Head of caudate nucleus (tissue), 42 donors: ENCODE measurements at regions not wholly inside any gene's neighbourhood (a gene's known extent, or its start where the extent isn't known, plus 50 kb on each side); places are given as distances from the start of the nearest gene placed in this dataset.

Experiments used
- DNase-seq, 42 donors: peaks; one replicate each; pipeline versions ENCODE4 v3.0.0 to v3.0.0-alpha.2; 2020 to 2021; ENCODE audit warnings: mixed read lengths in 7 of 42
- intact Hi-C: fragments of 100-400 bp; cut with DNase I; formaldehyde crosslinking; loops from one replicate; pipeline ENCODE4 v1.15.0; 2022

DNA sequence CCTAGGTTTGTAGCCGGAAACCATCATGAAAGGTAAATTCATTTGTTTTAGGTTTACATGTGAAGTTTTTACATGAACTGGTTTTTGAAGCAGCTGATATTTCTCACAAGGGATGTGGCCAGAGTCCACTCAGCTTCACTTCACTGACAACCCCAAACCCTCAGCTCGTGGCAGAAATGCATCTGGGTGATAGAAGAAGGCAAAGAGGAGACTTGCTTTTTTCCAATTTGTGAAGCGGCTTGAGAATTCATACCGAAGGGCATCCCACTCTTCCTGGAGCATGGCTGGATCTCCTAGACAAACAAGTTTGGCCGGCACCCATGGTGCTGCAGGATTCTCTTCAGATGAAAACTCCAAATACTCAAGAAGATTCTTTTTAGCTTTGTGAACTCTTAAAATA lies 392.8 kb upstream of the CNR1 start:
- intact Hi-C loops = no loop called here
- peak in 2 of 42 donors; percentile 37 to 41 for DNase-seq

GRCh38 chr6:88556663-88557062 lies 390.5 kb upstream of the CNR1 start:
- peak in 2 of 42 donors; percentile 13 to 25 for DNase-seq
- intact Hi-C loops = no loop called here

DNA sequence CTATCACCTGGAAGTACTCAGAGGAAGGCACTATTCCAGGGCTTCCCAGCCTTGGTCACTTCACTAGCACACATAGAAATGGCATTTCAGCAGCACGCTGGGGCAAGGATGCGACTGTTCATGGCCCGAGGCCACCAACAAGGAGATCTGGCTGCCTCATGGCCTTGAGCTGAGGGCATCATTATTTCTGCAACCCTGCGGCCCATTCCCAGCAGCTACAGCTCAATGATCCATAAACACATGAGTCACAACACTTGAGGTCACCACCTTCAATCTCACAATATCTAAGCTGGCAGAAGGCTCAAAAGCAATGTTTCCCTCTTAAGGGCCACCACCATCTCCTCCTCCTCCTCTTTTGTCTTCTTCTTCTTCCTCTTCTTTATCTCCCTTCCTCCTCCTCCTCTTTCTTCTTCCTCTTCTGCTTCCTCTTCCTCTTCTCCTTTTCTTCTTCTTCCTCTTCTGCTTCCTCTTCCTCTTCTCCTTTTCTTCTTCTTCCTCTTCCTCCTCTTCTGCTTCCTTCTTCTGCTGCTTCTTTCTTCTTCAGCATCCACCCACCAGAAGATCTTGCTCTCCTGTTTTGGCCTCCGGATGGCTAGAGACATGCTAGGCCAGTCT lies 382.9 kb upstream of the CNR1 start:
- intact Hi-C loops = no loop called here
- DNase-seq = no peak

DNA sequence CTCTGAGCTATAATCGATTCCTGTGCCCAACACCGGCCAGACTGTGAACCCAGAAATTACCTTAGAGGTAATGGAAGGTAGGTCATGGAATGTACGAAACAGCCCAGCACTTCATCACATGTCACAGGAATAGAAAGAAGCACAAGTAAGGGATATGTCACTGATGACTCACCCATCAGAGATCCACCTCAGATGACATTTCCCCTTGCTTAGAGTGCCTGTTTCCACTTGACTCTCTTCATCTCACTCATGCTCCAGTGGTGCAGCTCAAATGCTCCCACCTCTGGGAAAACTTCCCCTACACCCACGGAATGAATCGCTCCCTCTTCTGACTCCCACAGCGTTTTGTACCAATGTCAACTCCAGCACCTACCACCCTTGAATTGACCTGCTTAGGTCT lies 381.6 kb upstream of the CNR1 start:
- intact Hi-C loops = no loop called here
- peak in 22 of 42 donors; percentile 5 to 77 (median 44) for DNase-seq

- intact Hi-C loops = no loop called here
Measured at GRCh38 chr6:88545991-88546390, 379.8 kb upstream of the CNR1 start.

DNA sequence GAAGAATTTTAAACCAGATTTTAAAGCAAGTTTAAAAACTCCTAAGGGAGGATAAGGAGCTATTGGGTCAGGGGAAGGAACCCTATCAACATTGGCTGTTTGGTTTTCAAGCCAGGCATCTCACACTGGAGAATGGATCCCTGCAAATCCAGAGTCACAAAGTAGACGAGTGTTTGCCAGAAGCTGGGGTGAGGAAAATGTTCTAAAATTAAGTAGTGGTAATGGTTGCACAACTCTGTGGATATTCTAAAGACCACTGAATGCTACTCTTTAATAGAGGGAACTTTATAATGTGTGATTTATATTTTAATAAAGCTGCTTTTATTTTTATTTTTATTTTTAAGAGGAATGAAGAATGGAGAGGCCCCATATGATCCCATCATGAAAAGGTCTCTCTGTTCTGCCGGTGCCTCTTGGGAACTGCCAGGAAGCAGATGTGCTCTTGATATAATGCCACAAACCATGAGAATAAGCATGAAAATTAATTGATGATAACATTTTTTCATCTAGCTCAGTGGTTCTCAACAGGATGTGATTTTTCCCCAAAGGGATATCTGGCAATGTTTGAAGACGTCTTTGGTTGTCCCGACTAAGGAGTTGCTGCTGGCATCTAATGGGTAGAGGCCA lies 379.0 kb upstream of the CNR1 start:
- DNase-seq = peak in 1 of 42 donors; percentile 28
- intact Hi-C loops = no loop called here

More at GRCh38 chr6:88545991-88546390, 379.8 kb upstream of the CNR1 start:
- DNase-seq = no peak

DNA sequence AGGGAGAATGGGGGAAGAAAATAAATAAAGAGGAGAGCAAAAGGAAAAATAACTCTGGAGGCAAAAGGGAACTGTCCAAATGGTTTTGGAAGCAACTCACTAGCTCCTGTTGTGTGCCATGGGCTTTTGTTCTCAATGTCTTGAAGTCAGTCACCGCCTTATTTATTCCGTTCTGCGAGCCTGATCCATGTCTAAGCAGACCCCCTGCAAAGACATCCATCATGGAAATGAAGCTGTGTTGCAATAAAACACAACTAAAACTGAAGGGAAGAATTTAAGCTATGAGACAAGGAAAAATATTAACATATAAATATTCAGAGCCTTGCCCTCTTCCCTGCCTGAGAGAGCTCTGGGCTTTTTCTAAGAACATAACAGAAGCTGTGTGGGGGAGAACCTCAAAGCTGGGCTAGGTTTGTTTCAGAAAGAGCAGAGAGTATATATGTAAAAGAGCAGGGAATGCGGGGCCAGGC lies 373.2 kb upstream of the CNR1 start:
- intact Hi-C loops = no loop called here
- peak in 1 of 42 donors; percentile 41 for DNase-seq

GRCh38 chr6:88538840-88539239 lies 372.7 kb upstream of the CNR1 start:
- intact Hi-C loops = no loop called here
- peak in 1 of 42 donors; percentile 25 for DNase-seq

- DNase-seq = peak in 1 of 42 donors; percentile 37
- intact Hi-C loops = no loop called here
Measured at GRCh38 chr6:88538130-88538706, 372.1 kb upstream of the CNR1 start.

- peak in 1 of 42 donors; percentile 16 for DNase-seq
- intact Hi-C loops = no loop called here
Measured at GRCh38 chr6:88536071-88536625, 370.0 kb upstream of the CNR1 start.

DNA sequence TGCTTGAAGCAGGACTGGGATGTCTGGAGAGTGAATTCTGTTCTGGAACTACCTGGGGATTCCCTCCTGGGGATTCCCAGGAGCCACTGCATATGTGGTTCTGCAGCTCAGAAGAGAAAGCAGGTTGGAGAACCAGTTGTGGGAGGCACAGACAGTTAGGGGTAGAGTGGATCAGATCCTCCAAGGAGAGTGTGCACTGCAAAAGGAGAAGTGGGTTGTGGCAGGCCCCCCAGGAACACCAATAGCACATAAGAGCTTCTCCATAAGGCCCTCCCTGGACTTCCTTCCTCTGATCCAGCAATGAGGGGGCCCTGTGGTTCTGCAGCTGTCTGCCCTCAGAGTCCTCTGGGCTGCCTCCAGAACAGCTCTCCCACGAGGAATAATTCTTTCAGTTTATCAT lies 369.2 kb upstream of the CNR1 start:
- intact Hi-C loops = no loop called here
- DNase-seq = peak in 1 of 42 donors; percentile 36

DNA sequence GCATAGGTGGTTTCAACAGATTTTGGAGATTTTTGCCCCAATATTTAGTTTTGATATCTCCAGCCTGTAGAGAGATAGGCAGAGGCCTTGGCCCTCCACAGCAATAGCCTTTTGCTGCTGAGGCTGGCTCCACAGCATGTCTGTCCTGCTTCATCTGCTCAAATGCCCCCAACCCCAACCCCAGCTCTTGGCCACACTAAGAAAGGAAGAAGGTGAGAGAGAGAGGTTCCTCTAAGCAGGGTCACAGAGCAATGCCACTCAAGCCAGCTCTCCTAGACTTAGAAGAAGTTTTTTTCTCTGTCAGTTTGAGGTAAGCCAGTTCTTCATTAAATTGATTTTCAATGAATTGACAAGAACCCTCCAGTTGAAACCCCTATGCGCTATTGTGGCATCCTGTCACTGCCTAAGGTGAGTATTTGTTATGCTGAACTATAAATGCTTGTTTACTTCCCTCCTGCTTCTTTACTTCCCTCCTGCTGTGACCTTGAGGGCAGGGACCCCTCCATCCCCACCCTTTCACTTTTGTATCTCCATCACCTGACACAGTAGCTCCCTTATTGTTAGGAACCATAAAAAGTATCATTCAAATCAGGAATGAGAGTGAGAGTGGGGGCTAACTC lies 366.2 kb upstream of the CNR1 start:
- peak in 1 of 42 donors; percentile 13 for DNase-seq
- intact Hi-C loops = no loop called here

DNA sequence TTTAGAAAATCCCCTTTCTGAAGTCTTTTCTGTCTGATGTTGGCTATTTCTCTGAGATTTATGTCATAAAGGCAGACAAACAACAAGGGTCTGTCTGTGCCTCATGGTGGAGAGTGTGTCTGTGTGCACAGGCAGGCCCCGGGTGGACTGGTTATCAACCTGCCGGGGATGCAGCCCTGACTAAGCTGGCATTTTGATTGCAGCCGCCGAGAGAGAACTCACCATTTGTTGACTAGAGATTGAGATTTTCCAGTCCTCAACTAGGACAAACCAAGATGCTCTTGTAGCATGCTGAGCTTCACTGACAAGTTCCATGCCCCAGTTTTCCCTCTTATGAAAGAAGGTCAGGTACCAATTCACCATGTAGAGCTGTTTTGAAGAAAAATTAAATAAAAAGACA lies 363.6 kb upstream of the CNR1 start:
- intact Hi-C loops = no loop called here
- peak in 1 of 42 donors; percentile 27 for DNase-seq

DNA sequence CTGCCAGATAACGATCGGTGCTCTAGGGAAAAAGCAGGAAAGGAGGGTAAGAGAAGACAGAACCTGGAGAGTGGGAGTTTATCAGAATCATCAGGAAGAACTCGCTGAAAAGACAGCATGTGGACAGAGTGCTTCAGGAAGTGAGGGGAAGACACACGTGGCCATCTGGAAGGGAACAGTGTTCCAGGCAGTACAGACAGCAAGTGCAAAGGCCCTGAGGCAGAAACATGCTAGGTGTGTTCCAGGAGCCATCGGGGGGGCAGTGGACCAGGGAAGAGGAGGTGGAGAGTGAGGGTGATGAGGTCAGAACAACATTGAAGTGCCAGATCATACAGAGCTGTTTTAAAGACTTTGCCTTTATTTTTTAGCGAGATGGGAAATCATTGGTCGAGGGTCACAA lies 354.3 kb upstream of the CNR1 start:
- intact Hi-C loops = no loop called here
- DNase-seq = no peak

DNA sequence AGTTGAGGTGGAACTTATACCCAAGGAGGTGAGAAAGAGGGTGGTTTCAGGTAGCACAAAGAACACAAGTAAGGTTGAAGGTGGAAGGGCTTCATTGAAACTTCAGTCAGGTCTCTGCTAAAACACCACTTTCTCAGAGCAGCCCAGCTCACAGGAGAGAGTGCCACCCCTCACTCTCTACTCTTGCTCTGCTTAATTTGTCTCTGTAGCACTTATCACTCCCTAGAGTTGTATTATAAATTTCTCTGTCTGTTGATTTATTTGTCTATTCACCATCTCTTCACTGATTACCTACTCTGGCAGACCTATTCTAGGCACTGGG lies 353.8 kb upstream of the CNR1 start:
- peak in 1 of 42 donors; percentile 18 for DNase-seq
- intact Hi-C loops = no loop called here

- peak in 13 of 42 donors; percentile 7 to 44 (median 20) for DNase-seq
- intact Hi-C loops = no loop called here
Measured at GRCh38 chr6:88519301-88520016, 353.3 kb upstream of the CNR1 start.

DNA sequence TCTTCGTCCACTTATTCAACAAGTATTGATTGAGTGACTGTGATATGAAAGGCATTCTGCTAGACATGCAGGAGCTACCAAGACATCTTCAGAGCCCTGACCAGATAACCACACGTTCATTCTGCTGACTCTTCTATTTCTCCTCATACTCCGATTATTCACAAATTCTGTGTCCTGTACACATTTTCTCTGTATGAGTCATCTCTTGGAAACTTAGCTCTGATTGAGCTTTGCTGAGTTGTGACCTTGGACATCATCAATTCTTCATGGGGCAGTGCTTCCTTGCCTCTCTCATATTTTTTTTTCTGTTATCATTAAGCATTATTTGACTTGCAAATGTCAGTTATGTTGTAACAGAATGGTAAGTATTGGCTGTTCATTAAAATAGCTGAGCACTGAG lies 351.6 kb upstream of the CNR1 start:
- intact Hi-C loops = no loop called here
- no peak for DNase-seq

- intact Hi-C loops = no loop called here
- no peak for DNase-seq
Measured at GRCh38 chr6:88513920-88514319, 347.8 kb upstream of the CNR1 start.

GRCh38 chr6:88513471-88513870 lies 347.3 kb upstream of the CNR1 start:
- no peak for DNase-seq
- intact Hi-C loops = no loop called here
